Activated naive CD8-positive, alpha-beta T cell treated with anti-CD3 and anti-CD28 coated beads, Interleukin-2, amount 50 U/mL, for 16 hours (primary cell): ENCODE measurements at regions not wholly inside any gene's neighbourhood (a gene's known extent, or its start where the extent isn't known, plus 50 kb on each side); places are given as distances from the start of the nearest gene placed in this dataset.

Experiments
- DNase-seq: peaks from one replicate; pipeline ENCODE4 v3.0.0-alpha.2; 2020; ENCODE audit warnings: low read depth, low spot score

- DNase-seq: no peak
Measured at GRCh38 chr16:65227150-65227835, 105.4 kb upstream of the CDH11 start.

- DNase-seq: no peak
Measured at GRCh38 chr16:65226077-65226476, 104.2 kb upstream of the CDH11 start.

GRCh38 chr16:65225488-65225887, 103.6 kb upstream of the CDH11 start:
- DNase-seq: no peak

- DNase-seq: no peak
Measured at GRCh38 chr16:65224994-65225393, 103.1 kb upstream of the CDH11 start.

GRCh38 chr16:65224471-65224870, 102.6 kb upstream of the CDH11 start:
- DNase-seq: no peak

- no peak for DNase-seq
Measured at GRCh38 chr16:65223335-65223734, 101.5 kb upstream of the CDH11 start.

- DNase-seq: no peak
Measured at GRCh38 chr16:65222536-65222935, 100.7 kb upstream of the CDH11 start.

GRCh38 chr16:65222049-65222448, 100.2 kb upstream of the CDH11 start:
- DNase-seq: no peak

- DNase-seq: no peak
Measured at GRCh38 chr16:65219786-65220185, 97.9 kb upstream of the CDH11 start.

- DNase-seq: no peak
Measured at GRCh38 chr16:65218348-65218747, 96.5 kb upstream of the CDH11 start.

GRCh38 chr16:65213866-65214595, 92.2 kb upstream of the CDH11 start:
- DNase-seq: no peak

GRCh38 chr16:65212791-65213190, 90.9 kb upstream of the CDH11 start:
- no peak for DNase-seq

GRCh38 chr16:65212240-65212639, 90.4 kb upstream of the CDH11 start:
- DNase-seq: no peak

GRCh38 chr16:65202461-65202860, 80.6 kb upstream of the CDH11 start:
- no peak for DNase-seq

GRCh38 chr16:65201511-65201910, 79.6 kb upstream of the CDH11 start:
- DNase-seq: no peak

GRCh38 chr16:65200857-65201256, 79.0 kb upstream of the CDH11 start:
- no peak for DNase-seq

- DNase-seq: no peak
Measured at GRCh38 chr16:65200156-65200773, 78.4 kb upstream of the CDH11 start.

- DNase-seq: no peak
Measured at GRCh38 chr16:65196420-65197075, 74.7 kb upstream of the CDH11 start.

GRCh38 chr16:65195998-65196397, 74.1 kb upstream of the CDH11 start:
- DNase-seq: no peak

- no peak for DNase-seq
Measured at GRCh38 chr16:65185241-65185778, 63.4 kb upstream of the CDH11 start.

- no peak for DNase-seq
Measured at GRCh38 chr16:65181071-65181561, 59.3 kb upstream of the CDH11 start.

GRCh38 chr16:65178151-65178550, 56.3 kb upstream of the CDH11 start:
- no peak for DNase-seq
